ENCODE measurements at regions not wholly inside any gene's neighbourhood (a gene's known extent, or its start where the extent isn't known, plus 50 kb on each side); places are given as distances from the start of the nearest gene placed in this dataset.
"Not testable (repeated sequence)": the region's sequence is repeated elsewhere in the genome, so short reads cannot be mapped to it uniquely, and the experiment has no call there.

- no peak overlapping the region for H3K27ac ChIP-seq (ENCODE audit: low read depth in 2 of 2, low read length in 2 of 2)
- no peaks in the 10 kb centered on the region for H3K36me3 ChIP-seq (ENCODE audit: control insufficient read depth in 2 of 2, insufficient read depth in 2 of 2, low read length in 2 of 2)
- no peaks in the 10 kb centered on the region for H3K27me3 ChIP-seq (ENCODE audit: control insufficient read depth in 2 of 2, insufficient read depth in 2 of 2, low read length in 2 of 2)
- peaks cover 3 to 25% of the 10 kb centered on the region in 2 donors for H3K4me1 ChIP-seq (ENCODE audit: control insufficient read depth in 2 of 2, insufficient read depth in 2 of 2, low read length in 2 of 2)
- no peak overlapping the region for H3K4me3 ChIP-seq (ENCODE audit: low read length in 2 of 2)
- no peaks in the 10 kb centered on the region for H3K9me3 ChIP-seq (ENCODE audit: control insufficient read depth in 2 of 2, low read length in 2 of 2)
- no peak overlapping the region for H3K9ac ChIP-seq (ENCODE audit: low read depth in 1 of 2, low read length in 2 of 2)
These were observed 126.3 kb upstream of the ANO1 start for GRCh38 chr11:69951821-69952220.

DNA sequence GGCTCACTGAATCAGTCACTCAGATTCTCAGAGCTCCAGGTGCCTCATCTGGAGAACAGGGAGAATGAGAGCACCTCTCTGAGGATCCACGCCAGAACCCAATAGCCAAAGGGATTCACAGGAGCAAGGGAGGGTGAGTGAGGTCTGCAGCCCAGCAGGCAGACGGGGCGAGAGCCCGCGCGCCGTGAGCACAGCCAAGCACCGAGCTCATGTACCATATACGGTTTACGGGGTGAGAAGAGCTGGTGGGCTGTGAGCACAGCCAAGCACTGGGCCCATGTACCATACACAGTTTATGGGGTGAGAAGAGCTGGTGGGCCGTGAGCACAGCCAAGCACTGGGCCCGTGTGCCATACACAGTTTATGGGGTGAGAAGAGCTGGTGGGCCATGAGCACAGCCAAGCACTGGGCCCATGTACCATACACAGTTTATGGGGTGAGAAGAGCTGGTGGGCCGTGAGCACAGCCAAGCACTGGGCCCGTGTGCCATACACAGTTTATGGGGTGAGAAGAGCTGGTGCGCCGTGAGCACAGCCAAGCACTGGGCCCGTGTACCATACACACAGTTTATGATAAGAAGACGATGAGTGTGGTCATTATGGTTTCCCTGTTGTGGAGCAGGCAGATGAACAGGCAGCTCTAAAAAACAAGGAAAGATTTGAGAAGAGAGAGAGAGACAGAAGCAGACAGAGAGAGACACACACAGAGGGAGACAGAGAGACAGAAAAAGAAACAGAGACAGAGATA lies 125.7 kb upstream of the ANO1 start:
- H3K9me3 ChIP-seq (ENCODE audit: control insufficient read depth in 2 of 2, low read length in 2 of 2); H3K36me3 ChIP-seq (ENCODE audit: control insufficient read depth in 2 of 2, insufficient read depth in 2 of 2, low read length in 2 of 2); H3K4me3 ChIP-seq (ENCODE audit: low read length in 2 of 2); H3K9ac ChIP-seq (ENCODE audit: low read depth in 1 of 2, low read length in 2 of 2); H3K27me3 ChIP-seq (ENCODE audit: control insufficient read depth in 2 of 2, insufficient read depth in 2 of 2, low read length in 2 of 2); H3K27ac ChIP-seq (ENCODE audit: low read depth in 2 of 2, low read length in 2 of 2): not testable (repeated sequence)
- H3K4me1 ChIP-seq (ENCODE audit: control insufficient read depth in 2 of 2, insufficient read depth in 2 of 2, low read length in 2 of 2) = peaks cover 3 to 25% of the 10 kb centered on the region in 2 donors

DNA sequence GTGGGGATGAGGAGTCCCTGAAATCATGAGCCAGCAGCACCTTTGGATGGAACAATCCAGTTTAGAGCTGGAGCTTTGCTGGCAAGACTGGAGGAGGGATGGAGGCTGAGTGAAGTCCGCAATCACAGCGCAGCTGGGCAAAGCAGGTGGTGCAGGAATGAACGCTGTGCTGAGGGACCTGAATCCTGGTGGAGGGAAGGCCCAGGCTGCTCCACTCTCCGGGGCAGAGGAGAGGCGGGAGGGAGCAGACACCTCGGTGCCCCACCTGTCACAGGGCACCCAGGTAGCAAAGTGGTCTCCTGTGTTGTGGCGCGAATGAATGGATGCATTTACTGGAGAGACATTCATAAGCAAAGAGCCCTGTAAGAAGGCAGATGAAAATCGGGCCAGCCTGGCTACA lies 124.8 kb upstream of the ANO1 start:
- no peak overlapping the region for H3K4me3 ChIP-seq (ENCODE audit: low read length in 2 of 2)
- no peaks in the 10 kb centered on the region for H3K9me3 ChIP-seq (ENCODE audit: control insufficient read depth in 2 of 2, low read length in 2 of 2)
- H3K27me3 ChIP-seq (ENCODE audit: control insufficient read depth in 2 of 2, insufficient read depth in 2 of 2, low read length in 2 of 2) = peaks cover 0 to 3% of the 10 kb centered on the region in 2 donors
- H3K9ac ChIP-seq (ENCODE audit: low read depth in 1 of 2, low read length in 2 of 2) = no peak overlapping the region
- no peaks in the 10 kb centered on the region for H3K36me3 ChIP-seq (ENCODE audit: control insufficient read depth in 2 of 2, insufficient read depth in 2 of 2, low read length in 2 of 2)
- H3K4me1 ChIP-seq (ENCODE audit: control insufficient read depth in 2 of 2, insufficient read depth in 2 of 2, low read length in 2 of 2) = peaks cover 2 to 17% of the 10 kb centered on the region in 2 donors
- no peak overlapping the region for H3K27ac ChIP-seq (ENCODE audit: low read depth in 2 of 2, low read length in 2 of 2)

DNA sequence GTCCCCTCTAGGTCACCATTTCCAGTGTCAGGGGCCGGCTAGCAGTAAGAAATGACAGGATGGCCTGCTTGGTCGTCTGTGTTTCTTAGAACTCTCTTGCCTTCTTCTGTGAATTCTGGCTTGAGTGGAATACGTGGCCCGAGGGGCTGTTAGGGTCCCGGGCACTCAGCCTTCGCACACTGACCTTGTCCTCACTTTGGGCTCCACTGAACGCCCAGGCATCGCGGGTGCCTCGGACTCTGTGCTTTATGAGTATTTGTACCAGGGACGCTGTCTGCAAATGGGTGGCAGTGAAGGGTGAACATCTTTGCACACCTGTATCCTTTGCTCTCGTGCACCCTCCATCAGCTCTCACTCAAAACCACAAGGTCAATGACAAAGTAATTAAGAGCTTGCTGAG lies 123.4 kb upstream of the ANO1 start:
- no peaks in the 10 kb centered on the region for H3K9me3 ChIP-seq (ENCODE audit: control insufficient read depth in 2 of 2, low read length in 2 of 2)
- H3K36me3 ChIP-seq (ENCODE audit: control insufficient read depth in 2 of 2, insufficient read depth in 2 of 2, low read length in 2 of 2) = no peaks in the 10 kb centered on the region
- H3K27ac ChIP-seq (ENCODE audit: low read depth in 2 of 2, low read length in 2 of 2) = no peak overlapping the region
- peaks cover 0 to 3% of the 10 kb centered on the region in 2 donors for H3K4me1 ChIP-seq (ENCODE audit: control insufficient read depth in 2 of 2, insufficient read depth in 2 of 2, low read length in 2 of 2)
- H3K4me3 ChIP-seq (ENCODE audit: low read length in 2 of 2) = no peak overlapping the region
- H3K27me3 ChIP-seq (ENCODE audit: control insufficient read depth in 2 of 2, insufficient read depth in 2 of 2, low read length in 2 of 2) = peaks cover 0 to 3% of the 10 kb centered on the region in 2 donors
- no peak overlapping the region for H3K9ac ChIP-seq (ENCODE audit: low read depth in 1 of 2, low read length in 2 of 2)

DNA sequence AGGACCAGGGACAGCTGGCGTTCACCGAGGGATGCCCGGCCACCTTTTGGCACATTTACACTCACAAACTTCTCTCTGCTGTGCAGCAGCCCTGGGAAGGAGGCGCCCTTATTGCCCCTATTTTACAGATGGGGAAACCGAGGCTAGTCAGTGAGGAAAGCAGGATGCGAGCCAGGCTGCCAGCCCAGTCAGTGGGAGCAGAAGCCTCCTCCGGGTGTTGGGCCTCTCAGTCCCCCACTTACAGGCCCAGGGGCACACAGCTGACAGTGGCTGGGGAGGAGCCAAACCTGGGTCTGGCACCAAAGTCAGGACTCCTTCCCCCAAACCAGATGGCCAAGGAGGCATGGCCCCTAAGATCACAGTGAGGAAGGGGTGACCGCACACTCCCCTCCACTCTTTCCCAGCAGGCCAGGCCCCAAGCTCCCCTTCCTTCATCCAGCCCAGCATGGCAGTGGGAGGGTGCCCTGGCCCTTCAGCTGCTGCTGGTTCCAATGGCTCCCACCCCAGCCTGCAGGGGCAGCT lies 121.4 kb upstream of the ANO1 start:
- no peak overlapping the region for H3K9ac ChIP-seq (ENCODE audit: low read depth in 1 of 2, low read length in 2 of 2)
- H3K36me3 ChIP-seq (ENCODE audit: control insufficient read depth in 2 of 2, insufficient read depth in 2 of 2, low read length in 2 of 2) = no peaks in the 10 kb centered on the region
- no peaks in the 10 kb centered on the region for H3K4me1 ChIP-seq (ENCODE audit: control insufficient read depth in 2 of 2, insufficient read depth in 2 of 2, low read length in 2 of 2)
- H3K27me3 ChIP-seq (ENCODE audit: control insufficient read depth in 2 of 2, insufficient read depth in 2 of 2, low read length in 2 of 2) = peaks cover 0 to 3% of the 10 kb centered on the region in 2 donors
- no peaks in the 10 kb centered on the region for H3K9me3 ChIP-seq (ENCODE audit: control insufficient read depth in 2 of 2, low read length in 2 of 2)
- H3K27ac ChIP-seq (ENCODE audit: low read depth in 2 of 2, low read length in 2 of 2) = no peak overlapping the region
- no peak overlapping the region for H3K4me3 ChIP-seq (ENCODE audit: low read length in 2 of 2)

DNA sequence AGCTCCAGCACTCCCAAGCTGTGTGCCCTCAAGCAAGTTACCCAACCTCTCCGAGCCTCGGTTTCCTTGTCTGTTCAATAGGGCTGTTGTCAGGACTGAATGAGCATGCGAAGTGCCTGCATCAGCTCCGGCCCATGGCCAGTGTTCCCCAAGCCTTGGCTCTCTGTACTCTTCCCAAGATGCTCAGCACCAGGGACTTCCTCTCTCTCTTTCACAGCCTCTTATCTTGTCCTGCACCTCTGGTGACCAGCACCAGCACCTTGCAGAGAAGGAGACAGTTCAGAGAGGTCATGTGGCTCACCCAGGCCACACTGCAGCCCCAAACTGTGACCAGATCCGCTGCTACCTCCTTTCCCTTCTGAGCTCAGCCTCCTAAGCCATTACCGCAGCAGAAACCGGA lies 120.3 kb upstream of the ANO1 start:
- H3K9me3 ChIP-seq (ENCODE audit: control insufficient read depth in 2 of 2, low read length in 2 of 2) = no peaks in the 10 kb centered on the region
- H3K27me3 ChIP-seq (ENCODE audit: control insufficient read depth in 2 of 2, insufficient read depth in 2 of 2, low read length in 2 of 2) = peaks cover 0 to 3% of the 10 kb centered on the region in 2 donors
- no peak overlapping the region for H3K27ac ChIP-seq (ENCODE audit: low read depth in 2 of 2, low read length in 2 of 2)
- H3K4me3 ChIP-seq (ENCODE audit: low read length in 2 of 2) = no peak overlapping the region
- H3K9ac ChIP-seq (ENCODE audit: low read depth in 1 of 2, low read length in 2 of 2) = no peak overlapping the region
- H3K36me3 ChIP-seq (ENCODE audit: control insufficient read depth in 2 of 2, insufficient read depth in 2 of 2, low read length in 2 of 2) = no peaks in the 10 kb centered on the region
- H3K4me1 ChIP-seq (ENCODE audit: control insufficient read depth in 2 of 2, insufficient read depth in 2 of 2, low read length in 2 of 2) = no peaks in the 10 kb centered on the region

- H3K9me3 ChIP-seq (ENCODE audit: control insufficient read depth in 2 of 2, low read length in 2 of 2) = no peaks in the 10 kb centered on the region
- peaks cover 0 to 3% of the 10 kb centered on the region in 2 donors for H3K27me3 ChIP-seq (ENCODE audit: control insufficient read depth in 2 of 2, insufficient read depth in 2 of 2, low read length in 2 of 2)
- no peak overlapping the region for H3K9ac ChIP-seq (ENCODE audit: low read depth in 1 of 2, low read length in 2 of 2)
- H3K4me1 ChIP-seq (ENCODE audit: control insufficient read depth in 2 of 2, insufficient read depth in 2 of 2, low read length in 2 of 2) = no peaks in the 10 kb centered on the region
- no peaks in the 10 kb centered on the region for H3K36me3 ChIP-seq (ENCODE audit: control insufficient read depth in 2 of 2, insufficient read depth in 2 of 2, low read length in 2 of 2)
- H3K4me3 ChIP-seq (ENCODE audit: low read length in 2 of 2) = no peak overlapping the region
- no peak overlapping the region for H3K27ac ChIP-seq (ENCODE audit: low read depth in 2 of 2, low read length in 2 of 2)
These were observed 119.8 kb upstream of the ANO1 start for GRCh38 chr11:69958308-69958707.

GRCh38 chr11:69959461-69959860 lies 118.7 kb upstream of the ANO1 start:
- peaks cover 0 to 3% of the 10 kb centered on the region in 2 donors for H3K27me3 ChIP-seq (ENCODE audit: control insufficient read depth in 2 of 2, insufficient read depth in 2 of 2, low read length in 2 of 2)
- no peak overlapping the region for H3K27ac ChIP-seq (ENCODE audit: low read depth in 2 of 2, low read length in 2 of 2)
- H3K4me1 ChIP-seq (ENCODE audit: control insufficient read depth in 2 of 2, insufficient read depth in 2 of 2, low read length in 2 of 2) = no peaks in the 10 kb centered on the region
- H3K4me3 ChIP-seq (ENCODE audit: low read length in 2 of 2) = no peak overlapping the region
- H3K36me3 ChIP-seq (ENCODE audit: control insufficient read depth in 2 of 2, insufficient read depth in 2 of 2, low read length in 2 of 2) = no peaks in the 10 kb centered on the region
- H3K9ac ChIP-seq (ENCODE audit: low read depth in 1 of 2, low read length in 2 of 2) = no peak overlapping the region
- H3K9me3 ChIP-seq (ENCODE audit: control insufficient read depth in 2 of 2, low read length in 2 of 2) = no peaks in the 10 kb centered on the region

- no peaks in the 10 kb centered on the region for H3K9me3 ChIP-seq (ENCODE audit: control insufficient read depth in 2 of 2, low read length in 2 of 2)
- no peak overlapping the region for H3K9ac ChIP-seq (ENCODE audit: low read depth in 1 of 2, low read length in 2 of 2)
- no peak overlapping the region for H3K4me3 ChIP-seq (ENCODE audit: low read length in 2 of 2)
- no peaks in the 10 kb centered on the region for H3K36me3 ChIP-seq (ENCODE audit: control insufficient read depth in 2 of 2, insufficient read depth in 2 of 2, low read length in 2 of 2)
- H3K27me3 ChIP-seq (ENCODE audit: control insufficient read depth in 2 of 2, insufficient read depth in 2 of 2, low read length in 2 of 2) = peaks cover 0 to 3% of the 10 kb centered on the region in 2 donors
- H3K4me1 ChIP-seq (ENCODE audit: control insufficient read depth in 2 of 2, insufficient read depth in 2 of 2, low read length in 2 of 2) = peaks cover 2 to 5% of the 10 kb centered on the region in 2 donors
- H3K27ac ChIP-seq (ENCODE audit: low read depth in 2 of 2, low read length in 2 of 2) = no peak overlapping the region
These were observed 116.4 kb upstream of the ANO1 start for GRCh38 chr11:69961738-69962137.

DNA sequence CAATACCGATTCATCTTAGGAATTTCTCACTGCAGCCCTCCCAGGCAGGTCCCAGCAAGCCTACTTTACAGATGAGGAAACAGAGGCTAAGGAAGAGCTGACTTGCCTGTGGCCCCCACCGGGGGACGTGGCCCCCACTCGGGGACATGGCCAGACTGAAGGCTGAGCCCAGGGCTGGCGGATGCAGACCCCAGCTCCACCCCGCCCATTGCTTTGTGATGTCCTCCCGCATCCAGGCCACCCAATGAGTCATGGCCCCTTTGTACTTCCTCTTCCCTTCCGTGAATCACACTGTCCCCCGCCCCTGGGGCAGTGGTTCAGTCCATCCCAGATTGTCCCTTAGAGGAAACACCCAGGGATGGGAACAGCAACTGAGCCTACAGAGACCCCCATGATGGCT lies 116.0 kb upstream of the ANO1 start:
- H3K9ac ChIP-seq (ENCODE audit: low read depth in 1 of 2, low read length in 2 of 2) = no peak overlapping the region
- peaks cover 2 to 5% of the 10 kb centered on the region in 2 donors for H3K4me1 ChIP-seq (ENCODE audit: control insufficient read depth in 2 of 2, insufficient read depth in 2 of 2, low read length in 2 of 2)
- peaks cover 0 to 3% of the 10 kb centered on the region in 2 donors for H3K27me3 ChIP-seq (ENCODE audit: control insufficient read depth in 2 of 2, insufficient read depth in 2 of 2, low read length in 2 of 2)
- no peak overlapping the region for H3K27ac ChIP-seq (ENCODE audit: low read depth in 2 of 2, low read length in 2 of 2)
- no peak overlapping the region for H3K4me3 ChIP-seq (ENCODE audit: low read length in 2 of 2)
- H3K9me3 ChIP-seq (ENCODE audit: control insufficient read depth in 2 of 2, low read length in 2 of 2) = no peaks in the 10 kb centered on the region
- H3K36me3 ChIP-seq (ENCODE audit: control insufficient read depth in 2 of 2, insufficient read depth in 2 of 2, low read length in 2 of 2) = no peaks in the 10 kb centered on the region
